Kidney epithelial cell (primary cell): ENCODE measurements at regions not wholly inside any gene's neighbourhood (a gene's known extent, or its start where the extent isn't known, plus 50 kb on each side); places are given as distances from the start of the nearest gene placed in this dataset.
"Not testable (repeated sequence)": the region's sequence is repeated elsewhere in the genome, so short reads cannot be mapped to it uniquely, and the experiment has no call there.

Experiments
- DNase-seq: peaks from one replicate; pipeline ENCODE4 v3.0.0-alpha.2; 2010; ENCODE audit warnings: low read depth
- H3K27me3 ChIP-seq: 2 replicates; pipeline ENCODE4 v1.6.0; 2011; ENCODE audit warnings: low read length; ENCODE audit not compliant: control insufficient read depth, insufficient read depth
- H3K36me3 ChIP-seq: 2 replicates; pipeline ENCODE4 v1.5.1; 2011; ENCODE audit warnings: low read length; ENCODE audit not compliant: control insufficient read depth, insufficient read depth
- H3K4me3 ChIP-seq: 2 replicates; pipeline ENCODE4 v1.5.1; 2011; ENCODE audit warnings: low read depth, mild to moderate bottlenecking, control low read depth, low read length
- TF ChIP-seq, protein P1 (sequence below): IDR thresholded peaks from 2 replicates; pipeline ENCODE4 v1.5.1; 2011; ENCODE audit warnings: mild to moderate bottlenecking, moderate library complexity, low read length, control low read depth, inconsistent platforms; ENCODE audit not compliant: insufficient read depth, poor library complexity, severe bottlenecking

DNA sequence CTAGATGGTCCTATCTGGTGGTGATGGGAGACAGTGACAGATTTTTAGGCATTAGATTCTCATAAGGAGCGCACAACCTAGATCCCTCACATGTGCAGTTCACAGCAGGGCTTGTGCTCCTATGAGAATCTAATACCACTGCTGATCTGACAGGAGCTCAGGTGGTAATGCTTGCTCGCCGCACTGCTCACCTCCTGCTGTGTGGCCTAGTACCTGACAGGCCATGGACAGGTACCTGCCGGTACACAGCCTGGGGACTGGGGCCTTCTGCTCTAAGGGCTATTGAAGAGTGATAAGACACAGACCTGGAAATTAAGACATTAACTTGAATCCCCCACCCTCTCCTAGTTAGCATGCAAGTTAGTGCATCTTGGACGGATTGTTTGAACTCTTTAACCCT lies 64.4 kb downstream of the KLRB1 start:
- not testable (repeated sequence) for H3K4me3 ChIP-seq, DNase-seq, H3K36me3 ChIP-seq, H3K27me3 ChIP-seq

DNA sequence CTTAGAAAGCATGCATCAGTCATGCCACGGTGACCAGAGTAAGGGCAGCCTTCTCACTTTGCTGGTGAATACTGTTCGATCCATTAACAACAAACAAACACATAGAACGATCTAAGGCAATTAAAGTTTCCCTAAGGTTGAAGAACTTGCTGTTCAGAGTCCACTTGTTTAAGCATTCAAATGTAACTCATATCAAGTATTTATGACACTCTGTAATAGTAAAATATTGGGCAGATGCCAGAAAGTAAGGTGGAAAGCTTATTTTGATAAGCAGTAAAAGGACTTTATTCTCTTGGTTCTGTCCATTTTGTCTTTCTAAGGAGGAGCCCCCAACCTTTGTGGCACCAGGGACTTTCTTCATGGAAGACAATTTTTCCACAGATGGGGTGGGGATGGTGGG lies 64.9 kb downstream of the KLRB1 start:
- H3K27me3 ChIP-seq, H3K36me3 ChIP-seq, DNase-seq, H3K4me3 ChIP-seq: not testable (repeated sequence)

- not testable (repeated sequence) for H3K4me3 ChIP-seq, DNase-seq, H3K27me3 ChIP-seq, H3K36me3 ChIP-seq
Measured at GRCh38 chr12:9515925-9516324, 91.8 kb downstream of the KLRB1 start.

- H3K27me3 ChIP-seq, DNase-seq, H3K4me3 ChIP-seq, H3K36me3 ChIP-seq: not testable (repeated sequence)
Measured at GRCh38 chr12:9512695-9513094, 95.0 kb downstream of the KLRB1 start.

- not testable (repeated sequence) for H3K36me3 ChIP-seq, H3K4me3 ChIP-seq, DNase-seq, H3K27me3 ChIP-seq
Measured at GRCh38 chr12:9510392-9511011, 97.2 kb downstream of the KLRB1 start.

GRCh38 chr12:9509464-9510161 lies 98.1 kb downstream of the KLRB1 start:
- H3K27me3 ChIP-seq = no peaks in the 10 kb centered on the region
- TF ChIP-seq, protein P1, sequence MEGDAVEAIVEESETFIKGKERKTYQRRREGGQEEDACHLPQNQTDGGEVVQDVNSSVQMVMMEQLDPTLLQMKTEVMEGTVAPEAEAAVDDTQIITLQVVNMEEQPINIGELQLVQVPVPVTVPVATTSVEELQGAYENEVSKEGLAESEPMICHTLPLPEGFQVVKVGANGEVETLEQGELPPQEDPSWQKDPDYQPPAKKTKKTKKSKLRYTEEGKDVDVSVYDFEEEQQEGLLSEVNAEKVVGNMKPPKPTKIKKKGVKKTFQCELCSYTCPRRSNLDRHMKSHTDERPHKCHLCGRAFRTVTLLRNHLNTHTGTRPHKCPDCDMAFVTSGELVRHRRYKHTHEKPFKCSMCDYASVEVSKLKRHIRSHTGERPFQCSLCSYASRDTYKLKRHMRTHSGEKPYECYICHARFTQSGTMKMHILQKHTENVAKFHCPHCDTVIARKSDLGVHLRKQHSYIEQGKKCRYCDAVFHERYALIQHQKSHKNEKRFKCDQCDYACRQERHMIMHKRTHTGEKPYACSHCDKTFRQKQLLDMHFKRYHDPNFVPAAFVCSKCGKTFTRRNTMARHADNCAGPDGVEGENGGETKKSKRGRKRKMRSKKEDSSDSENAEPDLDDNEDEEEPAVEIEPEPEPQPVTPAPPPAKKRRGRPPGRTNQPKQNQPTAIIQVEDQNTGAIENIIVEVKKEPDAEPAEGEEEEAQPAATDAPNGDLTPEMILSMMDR = no peak
- no peak for DNase-seq
- no peak overlapping the region for H3K4me3 ChIP-seq
- no peaks in the 10 kb centered on the region for H3K36me3 ChIP-seq

DNA sequence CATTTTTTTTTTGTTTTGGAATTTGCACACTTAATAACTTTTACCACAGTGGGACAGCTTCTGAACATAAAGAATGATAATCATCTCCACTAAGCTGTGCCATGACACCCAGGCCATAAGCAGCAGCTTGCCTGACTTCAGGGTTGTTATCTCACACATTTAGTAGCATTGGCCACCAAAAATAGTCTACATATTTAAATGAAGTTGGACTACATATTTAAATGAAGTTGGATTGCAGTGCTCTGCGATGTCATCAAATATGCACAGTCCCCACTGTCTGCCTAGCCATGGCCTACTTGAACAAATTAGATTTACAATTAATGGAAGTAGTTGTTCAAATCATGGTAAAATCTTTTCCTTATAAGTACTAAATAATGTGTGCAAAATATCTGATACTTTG lies 101.0 kb downstream of the KLRB1 start:
- Histone ChIP-seq H3K27me3 (no peaks in the 10 kb centered on the region), H3K4me3 (no peak overlapping the region), H3K36me3 (no peaks in the 10 kb centered on the region)
- TF ChIP-seq, protein P1 = no peak
- no peak for DNase-seq

GRCh38 chr12:9503384-9503783 lies 104.3 kb downstream of the KLRB1 start:
- not testable (repeated sequence) for H3K27me3 ChIP-seq, H3K36me3 ChIP-seq, H3K4me3 ChIP-seq, DNase-seq

DNA sequence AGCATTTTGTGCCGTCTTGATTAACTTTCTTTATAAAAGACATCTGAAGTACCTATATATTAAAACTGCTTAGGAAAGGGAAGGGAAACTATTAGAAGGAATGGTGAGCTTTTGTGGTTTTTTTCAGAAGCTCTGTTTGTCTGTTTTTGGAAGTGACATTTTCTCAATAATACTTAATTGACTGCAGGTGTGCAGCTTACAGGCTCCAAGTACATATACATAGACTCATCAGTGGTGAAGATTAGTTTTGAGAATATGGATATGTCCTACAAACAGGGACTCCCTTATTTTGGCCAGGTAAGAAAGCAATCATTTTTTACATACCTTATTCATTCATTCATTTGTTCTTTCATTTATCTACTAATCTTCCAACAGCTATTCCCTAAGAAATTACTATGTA lies 104.9 kb downstream of the KLRB1 start:
- not testable (repeated sequence) for H3K4me3 ChIP-seq, H3K36me3 ChIP-seq, DNase-seq, H3K27me3 ChIP-seq

- not testable (repeated sequence) for H3K4me3 ChIP-seq, H3K36me3 ChIP-seq, DNase-seq, H3K27me3 ChIP-seq
Measured at GRCh38 chr12:9493325-9493724, 114.4 kb downstream of the KLRB1 start.

- not testable (repeated sequence) for DNase-seq, H3K36me3 ChIP-seq, H3K27me3 ChIP-seq, H3K4me3 ChIP-seq
Measured at GRCh38 chr12:9481289-9481688, 126.4 kb downstream of the KLRB1 start.

- not testable (repeated sequence) for DNase-seq, H3K36me3 ChIP-seq, H3K27me3 ChIP-seq, H3K4me3 ChIP-seq
Measured at GRCh38 chr12:9474197-9474596, 133.5 kb downstream of the KLRB1 start.

GRCh38 chr12:9473638-9474037 lies 134.1 kb downstream of the KLRB1 start:
- not testable (repeated sequence) for DNase-seq, H3K27me3 ChIP-seq, H3K36me3 ChIP-seq, H3K4me3 ChIP-seq
